RWPE1 (cell line): ENCODE measurements at regions not wholly inside any gene's neighbourhood (a gene's known extent, or its start where the extent isn't known, plus 50 kb on each side); places are given as distances from the start of the nearest gene placed in this dataset.

Source experiments
- CTCF ChIA-PET: fragments of 350-600 bp; sonication (Branson Sonifier 250); formaldehyde crosslinking; extraction: SDS; loops from one replicate; lab custom pipeline; 2021; lab: Yijun Ruan, JAX
- POLR2A ChIA-PET: fragments of 400-600 bp; formaldehyde crosslinking; extraction: SDS; loops from one replicate; lab custom pipeline; 2020; ENCODE audit warnings: antibody characterized with exemption; ENCODE audit not compliant: low non-redundant PET; lab: Yijun Ruan, JAX
- DNase-seq: peaks from one replicate; pipeline ENCODE4 v3.0.0; 2012; ENCODE audit warnings: low spot score
- H3K27ac ChIP-seq: fragments of 450-650 bp; 2 replicates; pipeline ENCODE4 v1.5.1; 2017
- TF ChIP-seq, protein P1 (sequence below): fragments of 450-650 bp; conservative IDR thresholded peaks from 2 replicates; pipeline ENCODE4 v1.5.1; 2017; ENCODE audit warnings: low read depth, mild to moderate bottlenecking

DNA sequence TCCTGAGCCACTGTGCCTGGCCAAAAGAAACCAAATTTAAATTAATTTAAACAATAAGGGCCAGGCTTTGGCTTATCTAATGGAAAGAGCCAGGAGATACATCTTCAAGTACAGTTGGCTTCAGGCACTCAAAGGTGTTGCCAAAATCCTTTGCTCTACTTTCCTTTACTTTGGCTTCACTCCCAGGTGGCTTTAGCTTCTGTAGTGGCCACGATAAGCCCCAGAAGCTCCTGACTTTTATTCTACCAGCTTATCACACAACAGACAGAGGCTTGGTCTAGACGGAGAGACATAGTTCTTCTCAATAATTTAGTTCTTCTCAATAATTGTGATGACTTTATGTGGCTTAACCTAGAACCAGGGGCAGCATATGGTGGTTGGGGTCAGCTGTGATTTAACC is 211.2 kb upstream of the LNX1 start:
- ChIA-PET CTCF (no interaction called here), POLR2A (no interaction called here)
- no peak overlapping the region for H3K27ac ChIP-seq
- TF ChIP-seq, protein P1, sequence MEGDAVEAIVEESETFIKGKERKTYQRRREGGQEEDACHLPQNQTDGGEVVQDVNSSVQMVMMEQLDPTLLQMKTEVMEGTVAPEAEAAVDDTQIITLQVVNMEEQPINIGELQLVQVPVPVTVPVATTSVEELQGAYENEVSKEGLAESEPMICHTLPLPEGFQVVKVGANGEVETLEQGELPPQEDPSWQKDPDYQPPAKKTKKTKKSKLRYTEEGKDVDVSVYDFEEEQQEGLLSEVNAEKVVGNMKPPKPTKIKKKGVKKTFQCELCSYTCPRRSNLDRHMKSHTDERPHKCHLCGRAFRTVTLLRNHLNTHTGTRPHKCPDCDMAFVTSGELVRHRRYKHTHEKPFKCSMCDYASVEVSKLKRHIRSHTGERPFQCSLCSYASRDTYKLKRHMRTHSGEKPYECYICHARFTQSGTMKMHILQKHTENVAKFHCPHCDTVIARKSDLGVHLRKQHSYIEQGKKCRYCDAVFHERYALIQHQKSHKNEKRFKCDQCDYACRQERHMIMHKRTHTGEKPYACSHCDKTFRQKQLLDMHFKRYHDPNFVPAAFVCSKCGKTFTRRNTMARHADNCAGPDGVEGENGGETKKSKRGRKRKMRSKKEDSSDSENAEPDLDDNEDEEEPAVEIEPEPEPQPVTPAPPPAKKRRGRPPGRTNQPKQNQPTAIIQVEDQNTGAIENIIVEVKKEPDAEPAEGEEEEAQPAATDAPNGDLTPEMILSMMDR, result no peak
- no peak for DNase-seq

DNA sequence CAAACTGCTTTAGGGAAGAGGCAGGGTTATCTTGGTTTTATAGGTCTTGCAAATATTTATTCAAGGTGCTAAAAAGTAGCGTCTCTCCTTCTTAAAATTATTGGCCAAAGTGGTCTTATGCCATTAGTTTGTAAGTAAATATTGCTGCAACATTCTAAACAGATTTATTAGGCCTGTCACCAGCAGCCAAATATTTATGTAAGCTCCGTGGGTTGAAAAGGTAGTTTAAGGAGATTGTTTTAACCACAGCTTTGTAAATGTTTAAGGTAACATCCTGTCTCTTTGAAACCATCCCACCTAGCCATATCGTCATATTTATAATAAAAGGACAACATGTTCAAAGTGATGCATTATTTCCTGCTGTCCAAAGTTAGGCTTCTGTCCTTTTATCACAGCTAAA is 210.1 kb upstream of the LNX1 start:
- ChIA-PET POLR2A (interaction anchor here (0.5 kb wide), 1 partner anchor 487 kb away, joined by 7 read pairs; no protein-coding TSS in a partner anchor), CTCF (interaction anchor here (0.6 kb wide), 1 partner anchor 108 kb away, joined by 4 read pairs; no protein-coding TSS in a partner anchor)
- TF ChIP-seq, protein P1, result no peak
- no peak overlapping the region for H3K27ac ChIP-seq
- no peak for DNase-seq

DNA sequence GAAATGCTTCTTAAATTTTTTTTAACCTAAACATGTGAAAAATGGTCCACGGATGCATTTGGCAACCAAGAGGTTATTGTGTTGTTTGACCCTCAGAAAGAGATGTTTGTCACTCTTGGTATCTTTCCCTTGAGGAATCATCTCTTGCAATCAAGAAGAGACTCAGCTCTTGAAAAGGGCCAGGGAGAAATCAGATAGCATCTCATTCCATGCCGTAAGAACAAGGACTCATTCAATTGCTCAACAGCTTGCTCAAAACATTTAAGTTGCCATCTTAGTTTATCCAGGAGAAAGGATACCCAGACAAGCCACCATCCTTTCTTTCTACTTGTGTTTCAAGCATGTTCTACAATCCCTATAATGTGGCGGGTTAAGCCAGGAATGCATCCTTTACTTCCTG is 209.5 kb upstream of the LNX1 start:
- no peak for DNase-seq
- CTCF ChIA-PET, result interaction anchor here (0.6 kb wide), 1 partner anchor 108 kb away, joined by 4 read pairs; no protein-coding TSS in a partner anchor
- TF ChIP-seq, protein P1, result no peak
- POLR2A ChIA-PET, result no interaction called here
- H3K27ac ChIP-seq, result no peak overlapping the region

DNA sequence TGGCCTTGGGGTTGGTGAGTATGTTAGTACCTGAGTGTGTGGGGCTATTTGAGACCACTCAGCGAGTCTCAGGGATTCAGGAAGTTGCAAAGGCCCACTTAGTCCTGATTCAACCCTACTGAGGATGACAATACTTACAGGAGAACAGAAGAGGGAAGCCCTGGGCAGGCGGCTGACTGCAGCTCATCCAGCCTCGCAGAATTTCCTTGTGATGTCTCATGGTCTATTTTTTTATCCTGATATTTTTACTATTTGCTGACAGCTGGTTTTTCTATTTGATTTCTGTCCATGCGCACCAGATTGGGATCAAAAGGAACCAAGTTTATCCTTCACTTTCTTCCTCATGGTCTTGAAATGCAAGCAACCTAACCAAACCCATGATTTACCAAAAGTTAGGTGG is 201.8 kb upstream of the LNX1 start:
- DNase-seq, result no peak
- ChIA-PET CTCF (interaction anchor here (0.7 kb wide), 1 partner anchor 1577 kb away, joined by 4 read pairs; no protein-coding TSS in a partner anchor), POLR2A (no interaction called here)
- TF ChIP-seq, protein P1, result no peak
- H3K27ac ChIP-seq, result no peak overlapping the region

DNA sequence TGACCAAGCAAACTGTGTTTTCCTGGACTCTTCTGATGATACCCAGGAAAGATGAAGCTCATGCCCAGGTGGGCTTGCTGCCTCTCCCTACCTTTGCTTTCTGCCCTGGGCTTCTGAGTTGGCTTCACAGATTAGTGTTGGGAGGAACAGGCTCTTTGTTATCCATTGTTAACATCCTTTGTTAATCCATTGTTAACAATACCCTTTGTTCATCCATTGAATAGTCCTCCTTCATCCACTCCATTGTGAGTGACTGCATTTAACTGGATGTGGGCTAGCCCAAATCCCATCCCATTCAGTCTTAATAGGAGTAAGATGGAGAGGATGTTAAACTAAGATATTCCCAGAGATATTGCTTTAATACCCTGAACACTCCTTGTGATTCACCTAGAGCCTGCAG is 199.0 kb upstream of the LNX1 start:
- POLR2A ChIA-PET, result no interaction called here
- CTCF ChIA-PET, result no interaction called here
- no peak for DNase-seq

DNA sequence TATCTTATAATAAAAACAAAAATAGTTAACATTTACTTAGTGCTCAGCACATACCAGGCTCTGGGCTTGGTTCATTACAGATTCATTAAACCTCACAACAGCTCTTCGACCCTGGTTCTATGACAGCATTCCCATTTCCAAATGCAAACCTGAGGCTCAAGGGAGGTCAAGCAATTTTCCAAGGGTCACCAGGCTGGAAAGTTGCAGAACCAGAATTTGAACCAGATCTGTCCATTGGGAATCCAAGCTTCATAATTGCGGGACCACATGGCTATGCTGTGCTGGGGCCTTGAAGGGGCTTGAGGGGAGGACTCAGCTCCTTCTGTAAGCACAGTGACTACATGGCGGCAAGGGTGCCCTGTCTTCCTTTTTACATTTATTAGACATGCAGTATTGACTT is 197.3 kb upstream of the LNX1 start:
- no peak for DNase-seq
- ChIA-PET POLR2A (no interaction called here), CTCF (interaction anchor here (0.5 kb wide), 1 partner anchor 10 kb away, joined by 4 read pairs; no protein-coding TSS in a partner anchor)
- H3K27ac ChIP-seq, result no peak overlapping the region
- TF ChIP-seq, protein P1, result no peak

More for the DNA sequence above, 199.0 kb upstream of the LNX1 start:
- TF ChIP-seq, protein P1, result no peak
- no peak overlapping the region for H3K27ac ChIP-seq
